ENCODE measurements at regions not wholly inside any gene's neighbourhood (a gene's known extent, or its start where the extent isn't known, plus 50 kb on each side); places are given as distances from the start of the nearest gene placed in this dataset.
A peak's percentile ranks its signal among the peaks of the same experiment; 100 is the strongest.
"Not testable (repeated sequence)": the region's sequence is repeated elsewhere in the genome, so short reads cannot be mapped to it uniquely, and the experiment has no call there.

DNA sequence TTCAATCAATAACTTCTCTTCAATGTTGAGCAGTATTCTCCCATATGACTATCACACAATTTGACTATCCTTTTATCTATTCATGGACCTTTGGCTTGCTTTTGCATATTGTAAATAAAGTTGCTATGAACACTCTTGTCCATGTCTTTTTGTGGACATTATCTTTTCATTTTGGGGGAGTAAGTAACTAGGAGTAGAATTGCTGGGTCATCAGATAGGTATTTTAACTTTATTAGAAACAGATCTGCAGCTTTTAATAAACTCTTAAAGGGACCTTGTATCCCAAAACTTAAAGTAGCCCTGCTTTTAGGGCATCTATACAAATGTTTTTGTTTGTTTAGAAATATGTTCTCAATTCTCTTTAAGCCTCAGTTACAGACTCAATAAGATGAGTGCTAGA lies 614.2 kb upstream of the CITED2 start:
- DNase-seq: no peak

DNA sequence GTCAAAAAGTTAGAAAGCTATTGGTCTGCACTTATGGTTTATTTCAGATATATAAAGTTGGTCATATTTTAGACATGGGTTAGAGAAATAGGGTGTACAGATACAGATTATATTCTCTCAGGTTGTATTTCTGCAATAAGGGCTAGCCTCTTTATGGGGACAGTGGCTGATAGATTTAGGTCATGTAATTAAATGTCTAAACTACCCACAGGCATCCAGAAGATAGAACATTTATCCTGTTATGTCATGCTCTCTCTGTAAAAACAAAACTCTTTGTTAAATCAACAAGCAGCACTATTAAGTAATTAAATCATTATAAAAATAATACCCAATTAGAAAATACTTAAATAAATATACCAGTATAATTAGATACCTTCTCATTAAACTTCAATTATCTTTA lies 612.6 kb upstream of the CITED2 start:
- DNase-seq: no peak

DNA sequence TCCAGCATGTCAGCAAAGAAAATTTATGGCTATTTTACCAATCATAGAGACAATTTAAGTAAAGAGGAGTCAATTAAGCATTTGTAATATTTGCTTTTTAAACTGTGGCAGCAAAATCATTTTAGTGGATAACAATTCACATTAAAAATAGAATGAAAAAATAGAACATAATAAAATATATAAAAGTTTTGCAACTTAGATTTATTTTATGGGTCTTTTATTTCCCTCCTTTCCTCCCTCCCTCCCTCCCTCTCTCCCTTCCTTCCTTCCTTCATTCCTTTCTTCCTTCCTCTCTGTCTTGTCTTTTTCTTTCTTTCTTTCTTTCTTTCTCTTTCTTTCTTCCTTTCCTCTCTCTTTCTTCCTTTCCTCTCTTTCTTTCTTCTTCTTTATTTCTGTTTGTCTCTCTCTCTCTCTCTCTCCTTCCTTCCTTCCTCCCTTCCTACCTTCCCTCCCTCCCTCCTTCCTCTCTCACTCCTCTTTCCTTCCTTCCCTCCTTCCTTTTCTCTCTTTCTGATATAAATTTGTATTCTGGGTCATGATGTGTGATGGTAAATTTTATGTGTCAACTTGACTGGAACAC lies 610.9 kb upstream of the CITED2 start:
- no peak for DNase-seq

DNA sequence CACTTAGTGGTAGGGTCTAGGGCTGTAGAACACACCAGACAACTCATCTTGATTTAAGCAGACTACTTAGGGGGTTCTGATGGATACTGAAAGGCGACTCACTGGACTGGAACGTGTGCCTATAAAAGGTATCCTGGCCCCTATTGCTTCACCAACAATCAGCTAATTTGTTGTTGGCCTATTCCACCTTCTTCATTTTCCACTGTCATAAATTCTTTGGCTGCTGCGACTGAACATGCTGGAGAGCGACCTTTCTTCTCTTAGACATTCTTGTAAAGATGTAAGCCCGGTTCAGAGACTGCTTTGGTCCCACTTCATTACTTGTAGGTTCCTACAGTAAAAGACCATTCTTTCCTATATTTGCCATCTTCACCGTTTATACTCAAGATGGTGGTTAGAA lies 609.9 kb upstream of the CITED2 start:
- DNase-seq: no peak

DNA sequence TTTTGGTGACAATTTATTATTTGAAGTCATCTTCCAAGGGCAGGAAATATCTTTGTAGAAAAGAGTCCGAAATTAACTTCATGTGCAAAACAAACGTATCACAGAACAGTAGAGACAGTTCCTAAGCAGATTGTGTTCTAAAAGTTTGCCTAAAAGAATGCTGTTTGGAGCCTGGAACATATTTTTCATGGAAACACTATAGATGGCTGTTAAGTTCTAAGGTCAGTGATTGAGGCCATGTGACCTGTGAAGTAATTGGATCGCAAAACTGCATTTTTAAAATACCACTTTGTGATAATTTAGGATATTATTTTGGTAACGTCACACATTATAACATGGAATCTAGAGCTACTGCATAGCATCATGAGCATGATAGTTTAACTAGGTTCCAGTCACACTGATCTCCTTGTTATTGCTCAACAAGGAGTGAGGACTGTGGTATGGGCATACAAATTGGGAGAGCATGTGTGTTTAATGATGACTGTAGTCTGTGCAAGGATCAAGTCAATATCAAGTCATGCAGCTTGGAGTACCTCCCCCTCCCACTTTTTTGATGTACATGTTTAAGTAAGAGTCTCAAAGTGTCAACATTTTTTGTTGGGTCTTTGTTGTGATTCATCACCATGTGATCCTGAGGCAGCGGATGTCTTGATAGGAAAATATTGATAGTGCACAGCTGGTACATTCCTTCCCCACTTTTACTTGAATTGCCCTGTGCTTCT lies 609.3 kb upstream of the CITED2 start:
- DNase-seq: no peak

DNA sequence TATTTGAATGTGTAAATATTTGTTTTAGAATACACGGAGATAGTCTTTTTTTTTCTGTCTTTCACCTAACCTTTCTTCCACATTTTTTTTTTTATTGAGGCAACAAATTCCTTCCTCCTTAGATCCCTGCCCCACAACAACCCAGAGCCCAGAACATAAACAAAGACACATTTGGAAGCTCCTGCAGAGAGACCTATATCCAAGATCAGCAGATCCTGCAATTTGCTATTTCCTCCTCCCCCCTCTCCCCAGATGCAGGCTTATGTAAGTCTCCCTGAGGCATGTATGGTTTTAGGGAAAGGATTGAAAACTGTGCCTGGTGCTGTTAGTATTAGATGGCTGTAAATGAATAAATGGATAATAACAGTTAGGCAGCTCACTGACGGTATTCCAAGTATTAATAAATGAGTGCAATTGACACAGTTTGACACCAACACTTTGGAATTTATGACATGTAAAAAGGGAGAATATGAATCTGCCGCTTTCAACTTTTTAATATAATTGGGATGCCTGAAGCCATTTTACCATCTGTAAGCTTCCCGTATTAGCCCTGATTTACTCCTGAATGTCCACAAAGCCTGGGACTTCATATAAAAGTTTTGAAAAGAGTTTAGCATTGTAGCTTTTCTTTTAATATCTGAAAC lies 608.3 kb upstream of the CITED2 start:
- DNase-seq: no peak

DNA sequence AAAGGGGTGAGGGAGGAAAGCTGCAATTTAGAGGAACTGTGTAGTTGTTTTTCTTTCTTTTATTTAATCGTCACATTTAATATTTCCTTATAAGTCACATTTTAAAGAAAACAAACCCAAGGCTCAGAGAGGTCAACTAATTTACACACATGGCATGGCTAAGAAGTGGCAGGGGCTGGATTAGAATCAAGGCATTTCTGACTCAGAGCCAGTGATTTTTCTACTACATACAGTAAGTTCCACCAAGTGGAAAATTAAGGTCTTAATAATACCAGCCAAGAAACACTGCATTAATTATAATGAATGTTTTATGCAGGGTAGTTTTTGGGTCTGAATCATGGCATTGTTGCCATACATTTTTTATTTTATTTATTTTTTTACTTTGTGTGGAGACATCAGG lies 607.7 kb upstream of the CITED2 start:
- DNase-seq: no peak

DNA sequence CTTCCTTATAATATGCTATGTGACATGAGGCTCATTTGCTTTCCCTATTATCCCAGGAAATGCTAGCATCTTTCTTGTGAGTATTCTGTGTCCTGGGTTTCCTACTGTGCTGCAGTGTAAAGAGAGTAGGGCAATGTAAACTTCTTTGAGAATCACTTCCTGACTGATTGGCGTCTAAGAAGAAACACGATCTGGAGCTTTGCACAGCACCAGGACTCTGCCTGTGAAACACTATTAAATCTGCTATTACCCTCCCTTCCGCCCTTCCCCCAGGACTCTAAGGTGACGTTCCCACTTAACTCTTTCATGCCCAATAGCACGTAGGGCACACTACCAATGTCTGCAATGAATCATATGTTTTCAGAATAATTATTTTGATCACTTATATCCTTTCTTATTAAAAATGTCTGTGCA lies 607.3 kb upstream of the CITED2 start:
- DNase-seq: peak; percentile 41

DNA sequence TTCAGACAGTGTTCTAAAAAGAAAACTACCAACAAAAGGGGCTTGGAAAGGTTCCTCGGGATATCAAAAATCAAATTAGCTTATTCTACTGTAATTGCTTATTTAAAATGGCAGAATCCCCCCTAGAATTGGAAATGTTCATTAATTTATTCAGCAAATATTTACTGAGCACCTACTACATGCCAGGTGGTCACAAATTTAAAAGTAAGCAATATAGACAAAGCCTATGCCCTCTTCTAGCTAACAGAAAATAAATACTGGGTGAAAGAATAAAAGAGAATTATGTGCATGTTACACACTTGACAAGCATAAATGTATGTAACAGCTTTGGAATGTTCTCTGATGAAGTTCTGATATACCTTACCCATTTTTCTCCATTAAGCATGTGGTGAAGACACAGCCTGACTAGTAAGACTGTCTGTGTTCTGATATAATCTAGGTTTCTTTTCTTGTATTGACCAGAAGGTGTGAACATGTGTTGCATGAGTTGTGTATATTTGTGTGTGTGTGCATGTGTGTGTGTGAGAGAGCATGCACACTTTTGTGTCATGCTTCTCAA lies 606.7 kb upstream of the CITED2 start:
- DNase-seq: no peak

DNA sequence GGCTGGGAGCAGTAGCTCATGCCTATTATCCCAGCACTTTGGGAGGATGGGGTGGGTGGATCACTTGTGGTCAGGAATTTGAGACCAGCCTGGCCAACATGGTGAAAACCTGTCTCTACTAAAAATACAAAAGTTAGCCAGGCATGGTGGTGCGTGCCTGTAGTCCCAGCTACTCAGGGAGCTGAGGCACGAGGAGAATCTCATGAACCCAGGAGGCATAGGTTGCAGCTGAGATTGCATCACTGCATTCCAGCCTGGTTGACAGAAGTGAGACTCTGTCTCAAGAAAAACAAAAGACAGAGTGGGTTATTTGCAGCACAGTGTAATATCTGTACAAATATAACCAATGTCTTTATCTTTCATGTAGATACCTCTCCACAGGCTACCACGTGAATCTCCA lies 606.2 kb upstream of the CITED2 start:
- not testable (repeated sequence) for DNase-seq

DNA sequence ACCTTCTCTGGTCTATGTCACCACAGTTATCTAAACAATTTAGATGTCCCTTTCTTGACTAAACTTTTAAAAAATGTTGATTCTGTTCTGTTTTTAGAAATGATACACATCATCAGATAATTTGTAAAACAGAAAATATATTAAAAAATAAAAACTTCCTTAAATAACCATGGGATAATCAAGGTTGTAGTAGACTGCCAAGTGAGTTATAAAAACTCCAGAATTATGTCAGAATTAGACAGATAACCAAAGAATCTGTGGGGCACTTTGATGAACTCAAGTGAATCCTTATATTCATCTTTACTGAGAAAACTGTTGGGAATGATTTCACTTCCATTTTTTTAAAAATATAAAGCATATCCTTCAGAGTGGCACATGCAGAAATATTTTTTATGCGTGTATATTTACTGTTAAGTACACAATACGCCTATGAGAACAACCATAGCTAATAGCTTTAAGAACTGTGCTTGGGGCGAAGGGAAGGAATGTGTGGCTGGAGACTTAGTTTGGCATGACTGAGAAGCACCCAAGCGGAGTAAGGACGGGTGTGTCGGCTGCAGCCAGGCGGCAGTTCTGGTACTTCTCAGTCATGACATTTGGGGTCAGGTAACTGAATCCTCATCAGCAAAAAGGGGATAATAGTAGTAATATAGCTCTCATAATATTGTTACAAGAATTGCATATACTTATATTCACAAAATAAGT lies 604.7 kb upstream of the CITED2 start:
- DNase-seq: no peak

DNA sequence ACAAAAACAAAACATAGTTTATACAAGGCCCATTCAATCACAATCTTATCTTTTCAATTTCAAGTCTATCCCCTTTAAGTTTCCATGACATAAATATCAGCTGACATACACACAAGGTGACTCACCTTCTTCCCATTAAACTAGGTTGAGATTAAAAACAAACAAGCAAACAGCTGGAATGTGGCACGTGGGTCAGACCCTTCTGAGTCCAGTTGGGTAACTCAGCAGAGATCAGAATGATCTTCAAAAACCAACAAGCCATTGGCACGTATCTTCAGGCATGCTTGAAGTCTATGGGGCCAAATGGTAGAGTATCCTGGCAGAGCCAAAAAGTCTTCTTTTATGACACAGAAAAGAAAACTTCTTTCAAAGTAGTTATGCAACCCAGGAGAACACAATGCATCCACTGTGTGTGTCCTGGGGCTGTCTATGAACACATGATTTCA lies 603.5 kb upstream of the CITED2 start:
- no peak for DNase-seq

DNA sequence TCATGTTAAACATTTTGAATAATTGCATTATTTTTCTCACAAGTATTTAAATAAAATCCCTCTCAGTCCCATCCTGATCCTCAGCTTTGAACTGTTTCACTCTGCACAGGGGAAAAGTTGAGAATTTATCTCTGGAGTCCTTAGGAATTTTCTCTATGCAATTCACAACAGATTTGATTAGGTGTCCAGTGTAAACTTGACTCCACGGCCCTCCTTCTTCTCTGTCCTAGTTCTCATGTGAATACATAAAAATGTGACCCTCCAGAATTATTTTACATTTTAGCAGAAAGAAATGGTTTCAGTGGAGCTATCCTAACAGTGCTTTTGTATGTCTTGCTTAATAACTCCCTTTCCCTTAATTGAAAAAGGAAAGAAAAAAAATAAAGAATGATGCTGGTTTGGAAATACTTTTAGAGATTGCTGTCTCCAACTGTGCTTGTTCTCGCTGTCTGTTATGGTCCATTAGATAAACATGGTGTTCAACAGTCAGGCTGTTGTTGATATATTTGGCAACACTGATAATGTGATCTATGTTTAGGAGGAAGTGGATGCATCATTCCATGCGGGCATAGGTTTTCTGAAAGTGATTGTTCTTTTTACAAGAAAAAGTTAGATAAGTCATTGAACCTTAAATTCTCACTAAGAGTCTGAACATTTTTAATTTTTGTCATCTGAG lies 599.4 kb upstream of the CITED2 start:
- no peak for DNase-seq

DNA sequence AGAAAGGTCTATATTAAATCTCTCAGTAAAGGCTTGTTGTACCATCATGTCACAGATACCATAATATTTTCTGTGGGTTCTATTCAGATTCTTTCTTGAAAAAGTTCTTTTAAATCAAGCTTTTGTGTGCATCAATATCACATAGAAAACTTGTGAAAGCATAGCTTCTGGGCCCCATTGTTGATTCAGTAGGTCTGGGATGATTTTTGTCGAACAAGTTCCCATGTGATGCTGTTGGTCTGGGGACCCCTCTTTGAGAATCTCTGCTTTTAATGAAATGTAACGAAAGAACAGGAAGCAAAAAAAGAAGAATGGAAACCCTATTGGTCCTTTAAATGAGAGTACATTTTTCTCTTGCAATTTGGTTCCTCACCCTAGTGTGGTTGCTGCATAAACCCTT lies 597.7 kb upstream of the CITED2 start:
- DNase-seq: no peak

DNA sequence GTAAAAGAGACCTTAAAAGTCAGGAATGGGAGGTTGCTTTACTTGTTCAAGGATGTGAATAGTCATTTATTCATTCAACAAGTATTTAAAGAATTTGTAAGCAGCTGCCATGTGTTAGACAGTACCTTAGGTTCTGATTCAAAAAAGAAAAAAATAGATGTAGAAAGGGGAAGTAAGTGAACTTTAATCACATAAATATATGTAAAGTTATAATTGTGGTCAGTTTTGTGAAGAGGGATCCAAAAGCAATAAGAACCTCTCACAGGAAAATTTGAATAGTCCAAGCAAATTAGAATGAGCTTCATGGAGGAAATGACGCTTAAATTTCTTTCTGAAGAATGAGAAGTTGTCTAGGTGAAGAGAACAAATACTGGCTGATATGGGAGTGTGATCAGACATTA lies 596.1 kb upstream of the CITED2 start:
- DNase-seq: no peak

DNA sequence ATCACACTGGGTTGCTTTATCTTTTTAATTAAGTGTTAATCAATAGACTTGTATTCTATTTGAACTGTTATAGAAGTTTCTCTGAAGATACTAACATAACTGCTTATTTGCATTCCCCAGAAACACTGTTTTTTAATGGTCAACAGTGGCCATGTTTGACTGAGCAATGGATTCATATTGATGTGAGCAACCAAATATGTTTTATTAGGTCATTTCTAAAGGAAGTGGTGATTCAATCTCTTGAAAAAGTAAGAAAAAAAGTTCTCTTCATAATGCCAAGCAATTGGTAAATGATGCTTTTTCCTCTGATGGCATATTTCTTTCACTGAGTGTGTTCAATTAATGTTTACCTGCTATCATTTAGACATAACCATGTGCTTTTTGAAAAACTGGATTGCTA lies 593.0 kb upstream of the CITED2 start:
- no peak for DNase-seq

DNA sequence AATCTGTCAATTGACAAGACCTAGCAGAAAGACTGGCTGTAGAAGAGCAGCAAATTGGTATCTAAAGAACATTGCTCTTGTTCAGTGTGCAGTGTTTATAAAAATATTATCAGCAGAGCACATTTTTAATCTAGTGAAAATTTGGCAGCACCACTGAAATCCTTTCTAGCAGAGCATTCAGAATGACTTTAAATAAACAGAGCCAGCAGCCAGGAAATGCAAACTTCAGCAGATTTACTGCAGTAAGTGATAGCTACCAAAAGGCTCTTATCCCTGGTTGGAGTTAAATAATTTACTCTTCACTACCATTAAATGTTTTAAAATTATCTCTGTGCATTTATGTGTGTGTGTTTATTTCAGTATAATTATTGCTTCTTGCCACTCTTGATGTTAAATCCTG lies 590.9 kb upstream of the CITED2 start:
- DNase-seq: peak; percentile 47

DNA sequence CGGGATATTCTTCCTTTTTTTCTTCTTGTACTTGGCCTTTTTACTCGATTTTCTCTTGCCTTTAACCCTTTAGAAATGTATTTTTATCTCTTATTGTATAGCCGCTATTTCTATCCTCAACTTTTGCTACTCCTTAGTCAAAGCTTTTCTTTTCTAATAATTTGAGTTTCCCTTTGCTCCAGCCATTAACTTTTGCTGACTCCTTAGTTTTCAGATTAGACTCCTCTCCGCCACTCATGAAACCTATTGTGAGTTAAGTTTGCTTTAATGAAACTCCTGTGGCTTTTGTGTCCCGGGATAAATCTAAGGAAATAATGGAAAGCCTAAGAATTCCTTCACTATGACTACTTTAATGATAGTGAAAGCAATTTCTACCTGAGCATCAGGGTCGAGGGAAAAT lies 590.3 kb upstream of the CITED2 start:
- DNase-seq: no peak

DNA sequence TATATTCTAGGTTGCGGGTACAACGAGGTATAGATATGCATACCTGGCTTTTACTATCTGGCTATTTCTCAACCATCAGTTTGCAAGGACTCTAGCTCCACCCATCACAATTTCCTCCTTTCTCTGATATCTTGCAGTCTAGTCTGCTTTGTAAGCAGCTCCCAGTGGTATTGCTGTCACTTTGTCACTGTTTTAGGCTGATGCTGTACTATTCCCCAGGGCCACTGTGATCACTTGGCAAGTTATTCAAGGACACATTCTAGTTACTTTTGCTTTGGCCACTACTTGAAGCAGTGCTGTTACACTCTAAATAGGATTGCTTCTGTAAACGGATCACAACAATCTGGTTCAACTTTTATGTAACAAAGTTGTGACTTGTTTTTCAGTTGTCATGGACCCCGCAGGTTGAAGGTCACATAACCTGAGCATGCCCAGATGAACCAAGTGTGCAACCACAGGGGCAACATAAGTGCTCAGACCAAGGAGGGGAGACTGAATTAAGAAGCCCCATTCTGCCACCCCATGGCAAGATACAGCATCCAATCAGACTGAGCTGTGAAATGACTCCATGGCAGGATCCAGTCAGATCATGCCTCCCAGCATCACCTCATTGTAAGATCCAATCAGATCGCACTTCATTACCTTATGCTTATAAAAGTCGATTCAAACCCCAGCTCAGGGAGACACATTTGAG lies 588.4 kb upstream of the CITED2 start:
- no peak for DNase-seq

DNA sequence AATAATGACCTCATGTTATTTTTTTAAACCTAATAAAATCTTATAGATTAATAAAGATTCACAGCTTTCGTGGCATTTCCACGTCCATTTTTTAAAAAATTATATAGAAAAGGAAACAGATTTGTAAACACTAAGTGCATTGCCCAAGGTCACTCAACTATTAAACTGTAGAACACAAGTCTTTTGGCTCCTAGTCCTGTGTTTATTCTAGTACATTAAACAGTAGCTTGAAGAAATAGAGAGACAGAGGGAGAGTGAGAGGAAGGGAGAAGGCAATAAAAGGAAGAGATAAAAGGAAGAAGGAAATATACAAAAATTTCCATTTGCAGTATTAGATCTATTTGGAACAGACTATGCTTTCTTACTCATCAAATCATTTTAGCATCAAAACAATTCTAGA lies 586.7 kb upstream of the CITED2 start:
- no peak for DNase-seq

DNA sequence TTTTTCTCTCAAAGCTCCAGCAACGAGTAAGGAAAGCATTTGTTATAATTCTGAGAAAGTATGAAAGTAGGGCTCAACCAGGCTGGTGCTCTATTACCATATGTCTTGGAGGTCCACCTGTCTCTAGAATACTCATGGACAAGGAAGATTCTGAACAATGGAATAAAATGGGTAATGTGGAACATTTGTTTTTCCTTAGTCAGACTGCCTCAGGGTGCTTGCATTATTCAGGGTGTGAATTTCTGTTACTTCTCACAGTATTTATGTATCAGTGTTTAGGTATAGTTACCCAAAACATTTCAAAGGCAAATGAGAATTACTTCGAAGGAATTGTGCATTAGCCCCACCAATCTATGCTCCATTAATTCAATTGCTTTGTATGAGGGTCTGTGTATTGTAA lies 586.2 kb upstream of the CITED2 start:
- DNase-seq: no peak
